HK-2 (cell line): ENCODE measurements at regions not wholly inside any gene's neighbourhood (a gene's known extent, or its start where the extent isn't known, plus 50 kb on each side); places are given as distances from the start of the nearest gene placed in this dataset.
"Not testable (repeated sequence)": the region's sequence is repeated elsewhere in the genome, so short reads cannot be mapped to it uniquely, and the experiment has no call there.

Source experiments
- DNase-seq: peaks from one replicate; pipeline ENCODE4 v3.0.0-alpha.2; 2018; ENCODE audit not compliant: unreplicated experiment

DNA sequence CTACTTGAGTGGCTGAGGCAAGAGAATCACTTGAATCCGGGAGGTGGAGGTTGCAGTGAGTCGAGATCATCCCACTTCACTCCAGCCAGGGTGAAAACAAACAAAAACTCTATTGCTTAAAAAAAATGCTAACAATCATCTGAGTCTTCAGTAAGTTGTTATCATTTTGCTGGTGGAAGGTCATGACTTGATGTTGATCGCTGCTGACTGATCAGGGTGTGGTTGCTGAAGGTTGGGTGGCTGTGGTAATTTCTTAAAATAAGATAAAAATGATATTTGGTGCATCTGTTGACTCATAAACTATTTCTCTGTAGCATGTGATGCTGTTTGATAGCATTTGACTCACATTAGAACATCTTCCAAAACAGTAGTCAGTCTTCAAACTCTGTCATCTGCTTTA lies 349.4 kb upstream of the PAPPA start:
- no peak for DNase-seq

DNA sequence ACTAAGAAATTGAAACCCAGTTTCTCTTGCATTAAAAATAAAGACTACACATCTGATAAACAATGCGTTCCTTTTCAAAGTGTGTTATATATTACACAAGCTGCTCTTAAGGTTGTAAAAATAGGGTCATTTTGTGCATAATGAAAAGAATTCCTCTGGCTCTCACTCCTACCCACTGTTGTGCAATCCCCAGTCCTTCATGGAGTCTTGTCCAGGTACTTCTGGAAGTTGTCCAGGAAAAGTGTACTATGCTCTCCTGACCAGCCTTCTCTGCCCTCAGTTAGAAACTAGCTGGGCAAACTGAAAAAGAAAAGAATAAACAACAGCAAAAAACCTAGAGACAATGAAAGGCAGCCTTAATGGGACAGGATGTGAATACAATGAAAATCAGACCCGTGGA lies 345.5 kb upstream of the PAPPA start:
- no peak for DNase-seq

- no peak for DNase-seq
Measured at GRCh38 chr9:115808695-115809094, 344.9 kb upstream of the PAPPA start.

DNA sequence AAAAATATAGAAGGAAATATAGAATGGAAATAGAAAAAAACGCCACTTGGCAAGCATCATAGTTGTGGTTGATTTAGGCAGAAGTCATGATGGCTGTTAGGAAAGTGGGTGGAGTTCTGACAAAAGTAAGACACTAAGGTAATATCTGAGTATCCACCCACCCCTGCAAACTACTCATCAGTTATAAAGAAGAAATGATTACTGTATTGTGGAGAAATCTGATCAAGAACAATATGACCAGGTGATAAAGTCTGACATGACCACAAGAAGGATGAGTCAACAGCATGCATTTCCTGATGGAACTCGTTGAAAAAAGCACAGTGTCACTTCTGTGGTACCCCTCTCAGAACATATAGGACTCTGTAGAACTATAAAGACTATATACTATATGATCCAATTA lies 343.4 kb upstream of the PAPPA start:
- DNase-seq, result no peak

- no peak for DNase-seq
Measured at GRCh38 chr9:115814081-115814480, 339.5 kb upstream of the PAPPA start.

DNA sequence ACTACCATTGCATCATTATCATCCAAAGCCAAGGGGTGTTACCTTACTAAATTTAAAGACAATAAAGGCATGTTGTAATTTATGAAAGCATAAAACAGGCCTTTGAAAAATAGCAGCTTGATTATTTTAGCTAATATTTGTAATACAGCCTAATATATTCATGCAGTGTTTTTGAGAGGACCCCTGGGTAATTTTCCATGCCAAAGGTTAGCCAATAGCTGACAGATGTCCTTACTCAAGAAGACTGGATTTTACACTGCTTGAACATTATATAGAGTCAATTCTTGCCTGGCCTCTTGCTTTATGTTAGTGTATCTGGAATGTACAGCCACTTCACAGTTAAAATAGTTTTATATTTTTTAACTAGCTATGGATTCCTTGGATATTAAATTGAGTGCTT lies 337.8 kb upstream of the PAPPA start:
- DNase-seq, result no peak

GRCh38 chr9:115818651-115819050 lies 334.9 kb upstream of the PAPPA start:
- DNase-seq, result not testable (repeated sequence)

DNA sequence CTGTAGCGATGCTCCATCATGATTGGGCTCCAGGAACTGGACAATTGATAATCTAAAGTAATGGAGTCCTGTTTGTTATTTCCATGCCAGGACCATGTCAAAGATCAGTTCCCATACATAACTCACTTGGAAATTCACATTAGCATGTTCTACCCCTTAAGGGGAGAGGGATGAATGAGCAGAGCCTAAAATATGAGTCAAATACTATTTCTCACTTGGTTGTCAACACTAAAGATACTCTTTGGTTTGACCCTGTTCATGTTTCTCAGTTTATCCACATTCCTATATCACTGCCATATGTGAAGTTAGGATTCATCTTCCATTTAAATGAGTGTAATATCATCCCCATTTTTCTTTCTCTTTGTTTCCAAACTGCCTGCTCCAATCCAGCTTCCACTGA lies 321.6 kb upstream of the PAPPA start:
- DNase-seq, result no peak

DNA sequence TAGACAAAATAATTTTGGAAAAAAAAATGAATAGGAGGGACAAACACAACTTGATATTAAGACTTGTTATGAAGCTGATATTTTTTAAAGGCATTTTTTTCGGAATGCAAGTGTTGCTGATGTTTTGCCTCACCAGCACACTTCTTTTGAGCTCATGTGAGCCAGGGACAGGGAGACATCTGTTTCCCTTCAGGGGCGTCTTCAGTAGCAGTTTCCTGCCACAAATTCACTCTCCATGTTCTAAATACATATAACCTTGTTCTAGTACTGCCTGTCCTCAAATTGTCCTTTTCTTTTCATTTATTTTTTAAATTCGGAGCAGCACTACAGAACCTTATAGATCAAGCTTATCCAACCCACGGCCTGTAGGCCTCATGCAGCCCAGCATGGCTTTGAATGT lies 316.0 kb upstream of the PAPPA start:
- DNase-seq, result no peak

- no peak for DNase-seq
Measured at GRCh38 chr9:115838417-115838816, 315.2 kb upstream of the PAPPA start.

GRCh38 chr9:115844433-115844832 lies 309.2 kb upstream of the PAPPA start:
- not testable (repeated sequence) for DNase-seq

GRCh38 chr9:115845648-115846312 lies 307.8 kb upstream of the PAPPA start:
- no peak for DNase-seq

GRCh38 chr9:115847216-115847615 lies 306.4 kb upstream of the PAPPA start:
- no peak for DNase-seq

- no peak for DNase-seq
Measured at GRCh38 chr9:115849679-115850412, 303.7 kb upstream of the PAPPA start.

DNA sequence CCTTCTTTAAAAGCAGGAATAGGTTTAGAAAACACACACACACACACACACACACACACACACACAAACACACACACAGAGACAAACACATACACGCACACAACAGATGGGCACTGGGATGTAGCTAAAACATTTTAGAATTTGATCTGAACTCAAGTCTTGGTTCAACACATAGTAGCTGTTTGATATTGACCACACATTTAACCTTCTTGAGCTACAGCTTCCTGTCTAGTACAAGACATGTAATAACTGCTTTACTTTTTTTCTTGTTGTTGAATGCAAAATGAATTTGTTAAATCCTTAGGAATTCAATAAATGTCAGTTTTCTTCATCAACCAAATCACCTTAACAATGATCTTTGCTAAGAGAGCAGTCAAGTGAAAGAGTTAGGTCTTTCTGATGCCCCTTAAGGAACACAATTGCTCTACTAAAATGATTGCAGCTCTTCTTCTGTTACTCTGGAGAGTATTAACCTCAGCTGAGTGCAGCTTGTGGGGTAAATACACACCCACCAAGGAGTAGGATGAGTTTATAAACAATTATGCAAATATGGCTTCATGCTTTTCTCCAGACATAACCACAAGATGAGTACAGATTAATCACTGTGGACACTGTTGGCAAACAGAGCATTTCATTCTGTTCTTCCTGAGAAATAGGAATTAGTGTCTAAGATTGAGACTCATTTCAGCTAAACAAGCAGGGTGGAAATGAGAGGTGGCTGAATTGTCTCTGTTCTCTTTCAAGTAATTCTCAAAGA lies 302.9 kb upstream of the PAPPA start:
- DNase-seq, result no peak

- no peak for DNase-seq
Measured at GRCh38 chr9:115855458-115856133, 298.0 kb upstream of the PAPPA start.

DNA sequence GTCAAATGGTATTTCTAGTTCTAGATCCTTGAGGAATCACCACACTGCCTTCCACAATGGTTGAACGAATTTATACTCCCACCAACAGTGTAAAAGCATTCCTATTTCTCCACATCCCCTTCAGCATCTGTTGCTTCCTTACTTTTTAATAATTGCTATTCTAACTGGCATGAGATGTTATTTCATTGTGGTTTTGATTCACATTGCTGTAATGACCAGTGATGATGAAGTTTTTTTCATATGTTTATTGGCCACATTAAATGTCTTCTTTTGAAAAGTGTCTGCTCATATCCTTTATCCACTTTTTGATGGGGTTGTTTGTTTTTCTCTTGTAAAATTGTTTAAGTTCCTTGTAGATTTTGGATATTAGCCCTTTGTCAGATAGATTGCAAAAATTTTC lies 295.2 kb upstream of the PAPPA start:
- not testable (repeated sequence) for DNase-seq

DNA sequence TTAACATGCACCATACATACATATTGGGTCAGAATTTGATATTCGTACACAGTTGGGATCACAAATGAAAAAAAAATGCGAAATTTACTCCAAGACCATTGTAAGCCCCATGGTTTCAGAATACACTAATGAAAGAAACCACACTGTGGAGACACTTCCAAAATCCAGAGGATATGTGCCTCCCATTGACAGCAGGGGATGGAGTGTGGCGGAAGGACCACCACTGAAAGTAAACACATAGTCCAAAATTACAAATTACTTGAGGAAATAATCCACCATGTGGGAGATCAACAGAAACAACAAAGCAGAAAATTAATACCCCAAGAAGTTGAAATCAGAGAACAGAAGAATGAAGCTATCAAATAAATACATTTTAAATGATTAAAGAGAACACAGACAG lies 291.6 kb upstream of the PAPPA start:
- no peak for DNase-seq

GRCh38 chr9:115864581-115864980 lies 289.0 kb upstream of the PAPPA start:
- DNase-seq, result no peak

DNA sequence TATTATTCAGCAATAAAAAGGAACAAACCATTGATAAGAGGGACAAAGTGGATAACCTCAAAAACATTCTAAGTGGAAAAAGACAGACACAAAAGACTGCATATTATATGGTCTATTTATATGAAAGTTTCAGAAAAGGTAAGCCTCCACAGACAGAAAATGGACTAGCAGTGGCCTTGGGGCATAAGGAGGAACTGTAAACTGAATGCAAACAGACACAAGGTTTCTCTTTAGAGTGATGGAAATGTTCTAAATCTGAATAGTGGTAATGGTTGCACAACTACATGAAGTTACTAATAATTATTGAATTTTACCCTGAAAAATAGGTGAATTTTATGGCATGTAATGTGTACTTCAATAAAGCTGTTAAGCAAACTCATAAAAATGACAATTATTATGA lies 286.3 kb upstream of the PAPPA start:
- no peak for DNase-seq

- DNase-seq, result no peak
Measured at GRCh38 chr9:115877852-115878438, 275.6 kb upstream of the PAPPA start.

DNA sequence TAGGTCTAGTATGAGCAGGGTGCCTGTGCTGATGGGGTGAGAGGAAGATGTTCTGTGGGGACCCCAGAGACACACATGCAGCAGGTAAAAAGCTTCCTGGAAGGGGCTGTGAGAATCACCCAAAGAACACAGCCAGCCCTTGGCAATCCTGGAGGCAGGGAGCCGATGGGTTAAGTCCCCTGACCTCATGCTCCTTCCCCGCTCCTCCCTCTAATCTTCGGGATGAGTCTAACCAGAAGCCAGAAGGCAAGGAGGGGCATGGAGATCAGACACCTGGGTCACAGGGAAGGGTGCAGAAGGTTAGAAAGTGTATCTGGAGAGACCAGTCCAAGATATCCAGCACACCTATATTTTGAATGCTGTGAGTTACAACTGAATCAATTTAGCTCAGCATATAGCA lies 274.1 kb upstream of the PAPPA start:
- no peak for DNase-seq
